ENCODE measurements at regions not wholly inside any gene's neighbourhood (a gene's known extent, or its start where the extent isn't known, plus 50 kb on each side); places are given as distances from the start of the nearest gene placed in this dataset.

DNA sequence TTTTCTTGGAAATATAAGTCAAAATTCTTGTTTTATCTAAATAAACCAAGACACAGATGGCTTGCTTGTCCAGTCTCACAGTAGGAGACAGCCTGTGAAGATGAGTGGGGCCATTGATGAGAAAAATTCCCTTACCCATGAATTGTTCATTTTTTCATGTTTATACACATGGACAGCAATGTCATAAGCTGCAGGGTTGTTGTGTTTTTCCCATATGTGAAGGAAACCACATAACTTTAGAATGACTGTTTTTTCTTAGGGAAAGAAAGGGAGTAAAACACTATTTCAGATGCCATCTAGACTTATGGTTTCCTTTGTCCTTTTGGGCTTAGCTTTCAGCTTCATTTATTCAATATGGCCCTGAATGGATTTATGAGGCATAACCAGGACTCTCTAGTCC lies 622.5 kb upstream of the NR5A2 start:
- DNase-seq (ENCODE audit: low read depth): peak; percentile 19
- in situ Hi-C loops (cut with HindIII; ENCODE audit: low sequenced_read_pairs): no loop called here
- TF ChIP-seq, protein P1, sequence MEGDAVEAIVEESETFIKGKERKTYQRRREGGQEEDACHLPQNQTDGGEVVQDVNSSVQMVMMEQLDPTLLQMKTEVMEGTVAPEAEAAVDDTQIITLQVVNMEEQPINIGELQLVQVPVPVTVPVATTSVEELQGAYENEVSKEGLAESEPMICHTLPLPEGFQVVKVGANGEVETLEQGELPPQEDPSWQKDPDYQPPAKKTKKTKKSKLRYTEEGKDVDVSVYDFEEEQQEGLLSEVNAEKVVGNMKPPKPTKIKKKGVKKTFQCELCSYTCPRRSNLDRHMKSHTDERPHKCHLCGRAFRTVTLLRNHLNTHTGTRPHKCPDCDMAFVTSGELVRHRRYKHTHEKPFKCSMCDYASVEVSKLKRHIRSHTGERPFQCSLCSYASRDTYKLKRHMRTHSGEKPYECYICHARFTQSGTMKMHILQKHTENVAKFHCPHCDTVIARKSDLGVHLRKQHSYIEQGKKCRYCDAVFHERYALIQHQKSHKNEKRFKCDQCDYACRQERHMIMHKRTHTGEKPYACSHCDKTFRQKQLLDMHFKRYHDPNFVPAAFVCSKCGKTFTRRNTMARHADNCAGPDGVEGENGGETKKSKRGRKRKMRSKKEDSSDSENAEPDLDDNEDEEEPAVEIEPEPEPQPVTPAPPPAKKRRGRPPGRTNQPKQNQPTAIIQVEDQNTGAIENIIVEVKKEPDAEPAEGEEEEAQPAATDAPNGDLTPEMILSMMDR (IDR thresholded peaks at IDR 0.05; ENCODE audit: low read depth, low read length, missing control alignments): no peak
- no peak overlapping the region for H3K4me3 ChIP-seq (ENCODE audit: low read depth, low read length)

DNA sequence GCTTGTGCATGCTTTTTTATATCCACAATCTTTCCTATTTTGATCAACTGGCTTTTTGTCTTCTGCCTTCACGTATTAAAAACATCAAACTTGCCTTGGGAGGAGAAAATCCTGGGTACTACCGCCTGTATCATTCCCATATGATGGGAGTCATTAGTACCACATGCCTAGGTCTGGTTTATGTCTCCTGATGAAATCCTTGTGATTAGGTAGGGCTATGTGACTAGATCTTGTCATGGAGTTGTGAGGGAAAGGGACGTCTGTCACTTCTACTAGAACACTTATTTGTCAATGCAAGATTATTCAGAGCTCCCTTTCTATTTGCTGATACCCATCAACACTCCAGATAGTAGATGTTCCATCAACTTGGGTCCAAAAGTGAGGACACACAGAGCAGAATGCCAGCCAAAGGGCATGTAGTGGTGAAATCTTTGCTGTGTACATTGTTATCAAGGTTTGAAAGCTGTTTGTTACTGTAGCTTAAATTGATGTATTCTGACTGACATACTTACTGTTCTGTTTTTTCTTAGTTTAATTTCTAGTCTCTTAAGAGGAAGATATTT lies 621.8 kb upstream of the NR5A2 start:
- no peak for DNase-seq (ENCODE audit: low read depth)
- TF ChIP-seq, protein P1 (IDR thresholded peaks at IDR 0.05; ENCODE audit: low read depth, low read length, missing control alignments): no peak
- in situ Hi-C loops (cut with HindIII; ENCODE audit: low sequenced_read_pairs): no loop called here
- no peak overlapping the region for H3K4me3 ChIP-seq (ENCODE audit: low read depth, low read length)

DNA sequence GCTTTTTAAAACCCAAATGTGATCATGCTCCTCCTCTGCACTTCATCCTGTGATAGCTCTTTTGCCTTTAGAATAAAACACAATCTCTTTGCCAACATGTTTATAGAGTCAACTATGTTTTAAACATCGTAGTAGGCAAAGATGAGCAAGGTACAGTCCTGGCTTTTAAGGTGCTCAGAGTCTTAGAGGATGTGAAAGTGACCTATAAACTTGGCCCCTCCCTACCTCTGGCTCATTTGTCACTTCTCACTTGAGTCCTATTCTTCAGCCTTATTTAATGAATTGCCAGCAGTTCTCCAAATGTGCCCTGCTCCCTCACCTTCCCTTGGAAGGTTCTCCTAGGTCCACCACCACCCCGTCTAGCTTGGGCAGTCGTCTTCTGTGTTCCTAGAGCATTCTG lies 617.0 kb upstream of the NR5A2 start:
- in situ Hi-C loops (cut with HindIII; ENCODE audit: low sequenced_read_pairs): no loop called here
- TF ChIP-seq, protein P1 (IDR thresholded peaks at IDR 0.05; ENCODE audit: low read depth, low read length, missing control alignments): no peak
- H3K4me3 ChIP-seq (ENCODE audit: low read depth, low read length): no peak overlapping the region
- DNase-seq (ENCODE audit: low read depth): no peak

DNA sequence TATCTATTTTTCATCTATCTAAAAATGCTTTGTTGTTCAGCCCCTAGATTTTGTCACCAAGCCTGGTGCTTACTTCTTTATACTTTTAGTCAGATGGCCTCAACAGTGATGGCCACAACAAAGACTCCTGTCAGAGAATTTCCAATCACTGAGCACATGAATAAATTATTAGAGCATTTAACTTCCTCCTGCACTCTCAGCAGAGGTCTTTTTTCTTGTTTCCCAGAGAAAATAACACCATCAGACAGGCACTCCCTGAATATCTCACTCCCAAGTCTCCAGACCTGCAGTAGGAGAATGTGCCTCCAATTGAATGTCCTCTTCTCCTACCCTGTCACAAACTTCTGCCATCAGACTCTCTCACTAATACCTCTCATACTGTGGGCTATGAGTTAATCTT lies 616.0 kb upstream of the NR5A2 start:
- H3K4me3 ChIP-seq (ENCODE audit: low read depth, low read length): no peak overlapping the region
- TF ChIP-seq, protein P1 (IDR thresholded peaks at IDR 0.05; ENCODE audit: low read depth, low read length, missing control alignments): no peak
- in situ Hi-C loops (cut with HindIII; ENCODE audit: low sequenced_read_pairs): no loop called here
- DNase-seq (ENCODE audit: low read depth): no peak

DNA sequence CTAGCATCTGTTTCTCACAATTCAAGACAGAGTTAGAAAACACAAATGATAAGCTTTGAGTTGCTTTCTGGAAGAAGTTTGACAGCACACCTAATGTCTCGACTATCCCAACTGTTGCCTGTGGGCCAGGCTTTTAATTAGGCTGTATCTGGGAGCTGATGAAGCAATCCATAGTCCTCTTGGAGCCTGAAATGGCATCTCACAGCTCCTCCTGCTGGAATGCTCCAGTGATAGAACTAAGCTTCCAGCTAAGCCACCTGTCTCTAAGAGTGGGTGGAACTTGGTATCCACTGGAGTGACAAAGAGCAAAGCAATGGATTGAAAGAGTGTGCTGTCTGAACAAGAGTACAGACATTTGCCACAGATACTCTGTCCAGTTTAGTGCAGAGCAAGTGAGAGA lies 605.3 kb upstream of the NR5A2 start:
- DNase-seq (ENCODE audit: low read depth): peak; percentile 20
- H3K4me3 ChIP-seq (ENCODE audit: low read depth, low read length): no peak overlapping the region
- in situ Hi-C loops (cut with HindIII; ENCODE audit: low sequenced_read_pairs): no loop called here
- TF ChIP-seq, protein P1 (IDR thresholded peaks at IDR 0.05; ENCODE audit: low read depth, low read length, missing control alignments): peak; percentile 67

DNA sequence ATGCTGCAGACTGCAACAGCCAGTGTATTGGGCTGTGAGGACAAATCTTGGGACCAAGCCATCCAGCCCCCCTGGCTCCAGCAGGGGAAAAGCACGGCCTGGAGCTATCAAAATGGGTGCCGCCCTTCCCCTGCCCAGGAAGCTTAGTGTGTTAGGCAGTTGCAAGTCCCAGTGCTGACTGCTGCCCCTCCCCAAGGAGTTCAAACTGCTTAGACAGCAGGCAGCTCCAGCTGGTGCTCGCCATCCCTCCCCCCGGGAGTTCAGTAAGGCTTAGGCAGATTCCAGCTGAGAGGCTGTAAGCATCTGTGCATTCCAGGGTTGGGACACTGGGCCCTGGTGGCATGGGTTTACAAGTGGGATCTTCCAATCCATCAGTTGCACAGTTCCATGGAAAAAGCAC lies 579.6 kb upstream of the NR5A2 start:
- TF ChIP-seq, protein P1 (IDR thresholded peaks at IDR 0.05; ENCODE audit: low read depth, low read length, missing control alignments): no peak
- in situ Hi-C loops (cut with HindIII; ENCODE audit: low sequenced_read_pairs): no loop called here
- H3K4me3 ChIP-seq (ENCODE audit: low read depth, low read length): no peak overlapping the region
- no peak for DNase-seq (ENCODE audit: low read depth)

DNA sequence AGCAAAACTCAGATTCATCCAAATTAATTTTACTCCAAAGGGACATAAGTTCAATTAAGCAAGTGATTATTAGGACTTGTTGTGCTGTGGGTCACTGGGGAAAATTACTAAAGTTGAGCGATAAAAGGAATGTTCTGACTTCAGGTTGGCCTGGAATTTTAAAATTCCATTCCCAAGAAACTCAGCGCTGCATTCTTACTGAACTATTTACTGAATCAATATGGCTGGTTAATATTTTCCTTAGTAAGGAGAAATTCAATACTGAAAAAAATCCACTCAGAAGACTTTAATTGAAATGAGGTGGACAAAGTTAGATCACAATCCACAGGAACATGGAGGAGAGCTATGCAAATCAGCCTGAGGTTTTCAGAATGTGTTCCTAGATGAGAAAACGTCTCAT lies 578.9 kb upstream of the NR5A2 start:
- no peak for DNase-seq (ENCODE audit: low read depth)
- TF ChIP-seq, protein P1 (IDR thresholded peaks at IDR 0.05; ENCODE audit: low read depth, low read length, missing control alignments): no peak
- in situ Hi-C loops (cut with HindIII; ENCODE audit: low sequenced_read_pairs): no loop called here
- no peak overlapping the region for H3K4me3 ChIP-seq (ENCODE audit: low read depth, low read length)
